A673 (cell line): ENCODE measurements at regions not wholly inside any gene's neighbourhood (a gene's known extent, or its start where the extent isn't known, plus 50 kb on each side); places are given as distances from the start of the nearest gene placed in this dataset.

ENCODE experiments used
- CTCF ChIP-seq: fragments of 300-800, 200-600 bp; sonication (generic); conservative IDR thresholded peaks from 2 replicates; pipeline ENCODE4 v1.5.1; 2017; ENCODE audit warnings: low read depth, mild to moderate bottlenecking, antibody characterized with exemption, low read length, moderate library complexity, mixed read lengths
- EZH2 ChIP-seq: fragments of 200-600 bp; sonication (generic); IDR thresholded peaks from 2 replicates; pipeline ENCODE4 v1.6.1; 2017; ENCODE audit warnings: borderline replicate concordance, low read depth, mild to moderate bottlenecking, mixed read lengths, antibody characterized with exemption, low read length; ENCODE audit not compliant: poor library complexity, severe bottlenecking

DNA sequence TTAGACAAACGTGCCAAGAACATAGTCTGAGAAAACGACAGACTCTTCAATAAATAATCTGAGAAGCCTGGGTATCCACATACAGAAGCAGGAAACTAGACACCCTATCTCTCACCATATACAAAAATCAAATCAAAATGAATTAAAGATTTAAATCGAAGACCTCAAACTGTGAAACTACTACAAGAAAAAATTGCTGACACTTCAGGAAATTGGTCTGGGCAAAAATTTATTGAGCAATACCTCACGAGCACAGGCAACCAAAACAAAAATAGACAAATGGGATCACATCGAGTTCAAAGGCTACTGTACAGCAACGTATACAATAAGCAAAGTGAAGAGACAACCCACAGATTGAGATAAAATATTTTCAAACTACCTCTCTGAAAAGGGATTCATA is 292.8 kb upstream of the RGS18 start:
- TF ChIP-seq CTCF (no peak), EZH2 (no peak)
